ENCODE measurements at regions not wholly inside any gene's neighbourhood (a gene's known extent, or its start where the extent isn't known, plus 50 kb on each side); places are given as distances from the start of the nearest gene placed in this dataset.
A peak's percentile ranks its signal among the peaks of the same experiment; 100 is the strongest.
"Not testable (repeated sequence)": the region's sequence is repeated elsewhere in the genome, so short reads cannot be mapped to it uniquely, and the experiment has no call there.

- DNase-seq: no peak
- Histone ChIP-seq H3K36me3 (no peaks in the 10 kb centered on the region), H3K9me3 (no peaks in the 10 kb centered on the region), H3K4me1 (0 out of 2 replicates have a peak, but pooled peaks cover 5% of the 10 kb centered on the region), H3K27me3 (no peaks in the 10 kb centered on the region), H3K4me3 (ENCODE audit: low read depth, low read length) (no peak overlapping the region)
- no peak for TF ChIP-seq CTCF (IDR thresholded peaks at IDR 0.05; ENCODE audit: low read depth, low read length)
Observed at GRCh38 chr15:35182841-35183479, 97.9 kb upstream of the NANOGP8 start.

GRCh38 chr15:35181538-35181937 lies 96.4 kb upstream of the NANOGP8 start:
- no peak for DNase-seq
- TF ChIP-seq CTCF (IDR thresholded peaks at IDR 0.05; ENCODE audit: low read depth, low read length): no peak
- 0 out of 2 replicates have a peak, but pooled peaks cover 5% of the 10 kb centered on the region for H3K4me1 ChIP-seq
- H3K27me3 ChIP-seq: no peaks in the 10 kb centered on the region
- no peak overlapping the region for H3K4me3 ChIP-seq (ENCODE audit: low read depth, low read length)
- no peaks in the 10 kb centered on the region for H3K36me3 ChIP-seq
- H3K9me3 ChIP-seq: no peaks in the 10 kb centered on the region

GRCh38 chr15:35179739-35180138 lies 94.6 kb upstream of the NANOGP8 start:
- Histone ChIP-seq H3K9me3 (no peaks in the 10 kb centered on the region), H3K4me3 (ENCODE audit: low read depth, low read length) (no peak overlapping the region), H3K27me3 (no peaks in the 10 kb centered on the region), H3K4me1 (0 out of 2 replicates have a peak, but pooled peaks cover 5% of the 10 kb centered on the region), H3K36me3 (no peaks in the 10 kb centered on the region)
- TF ChIP-seq CTCF (IDR thresholded peaks at IDR 0.05; ENCODE audit: low read depth, low read length): no peak
- DNase-seq: no peak

- not testable (repeated sequence) for H3K9me3 ChIP-seq; H3K4me1 ChIP-seq; H3K27me3 ChIP-seq; H3K4me3 ChIP-seq (ENCODE audit: low read depth, low read length); H3K36me3 ChIP-seq
- peak; percentile 20 for DNase-seq
Observed at GRCh38 chr15:35178186-35178585, 93.1 kb upstream of the NANOGP8 start.

GRCh38 chr15:35174948-35175347 lies 89.9 kb upstream of the NANOGP8 start:
- no peaks in the 10 kb centered on the region for H3K27me3 ChIP-seq
- no peak overlapping the region for H3K4me3 ChIP-seq (ENCODE audit: low read depth, low read length)
- H3K36me3 ChIP-seq: no peaks in the 10 kb centered on the region
- TF ChIP-seq CTCF (IDR thresholded peaks at IDR 0.05; ENCODE audit: low read depth, low read length): no peak
- H3K4me1 ChIP-seq: 0 out of 2 replicates have a peak, but pooled peaks cover 5% of the 10 kb centered on the region
- DNase-seq: no peak
- no peaks in the 10 kb centered on the region for H3K9me3 ChIP-seq

- TF ChIP-seq CTCF (IDR thresholded peaks at IDR 0.05; ENCODE audit: low read depth, low read length): no peak
- no peak for DNase-seq
- no peaks in the 10 kb centered on the region for H3K27me3 ChIP-seq
Observed at GRCh38 chr15:35173444-35174118, 88.5 kb upstream of the NANOGP8 start.

More at GRCh38 chr15:35173444-35174118, 88.5 kb upstream of the NANOGP8 start:
- no peak overlapping the region for H3K4me3 ChIP-seq (ENCODE audit: low read depth, low read length)
- H3K4me1 ChIP-seq: 0 out of 2 replicates have a peak, but pooled peaks cover 4% of the 10 kb centered on the region
- no peaks in the 10 kb centered on the region for H3K36me3 ChIP-seq
- no peaks in the 10 kb centered on the region for H3K9me3 ChIP-seq
